NB4 (cell line): ENCODE measurements at regions not wholly inside any gene's neighbourhood (a gene's known extent, or its start where the extent isn't known, plus 50 kb on each side); places are given as distances from the start of the nearest gene placed in this dataset.

ENCODE experiments used
- MAX ChIP-seq: IDR thresholded peaks from 2 replicates; pipeline ENCODE4 v1.6.1; 2011; ENCODE audit warnings: low read depth, low read length
- POLR2A ChIP-seq: IDR thresholded peaks from 2 replicates; pipeline ENCODE4 v1.6.1; 2011; ENCODE audit warnings: mild to moderate bottlenecking; ENCODE audit not compliant: insufficient read length; ENCODE audit errors: extremely low read depth

- TF ChIP-seq MAX (no peak), POLR2A (no peak)
Observed at GRCh38 chr4:124333466-124333865, 379.1 kb downstream of the ANKRD50 start.
